NCI-H128 (cell line): ENCODE measurements at regions not wholly inside any gene's neighbourhood (a gene's known extent, or its start where the extent isn't known, plus 50 kb on each side); places are given as distances from the start of the nearest gene placed in this dataset.
"Not testable (repeated sequence)": the region's sequence is repeated elsewhere in the genome, so short reads cannot be mapped to it uniquely, and the experiment has no call there.

Source experiments
- DNase-seq: peaks from one replicate; lab custom pipeline; 2025; ENCODE audit not compliant: unreplicated experiment; lab: John Stamatoyannopoulos, UW

GRCh38 chr5:102154791-102155605, 141.1 kb downstream of the SLCO4C1 start:
- not testable (repeated sequence) for DNase-seq

- DNase-seq = no peak
Measured at GRCh38 chr5:102154291-102154690, 141.8 kb downstream of the SLCO4C1 start.

GRCh38 chr5:102153003-102153759, 142.9 kb downstream of the SLCO4C1 start:
- peak; percentile 2 for DNase-seq

- no peak for DNase-seq
Measured at GRCh38 chr5:102139029-102139428, 157.1 kb downstream of the SLCO4C1 start.

- no peak for DNase-seq
Measured at GRCh38 chr5:102138243-102138653, 157.8 kb downstream of the SLCO4C1 start.

GRCh38 chr5:102130890-102131289, 165.2 kb downstream of the SLCO4C1 start:
- no peak for DNase-seq

- no peak for DNase-seq
Measured at GRCh38 chr5:102130386-102130785, 165.7 kb downstream of the SLCO4C1 start.

- no peak for DNase-seq
Measured at GRCh38 chr5:102119252-102119651, 176.8 kb downstream of the SLCO4C1 start.

GRCh38 chr5:102115736-102116135, 180.3 kb downstream of the SLCO4C1 start:
- DNase-seq = no peak

GRCh38 chr5:102114525-102115069, 181.5 kb downstream of the SLCO4C1 start:
- no peak for DNase-seq

GRCh38 chr5:102107865-102108264, 188.2 kb downstream of the SLCO4C1 start:
- no peak for DNase-seq

GRCh38 chr5:102106599-102106998, 189.5 kb downstream of the SLCO4C1 start:
- no peak for DNase-seq

- no peak for DNase-seq
Measured at GRCh38 chr5:102099766-102100331, 196.2 kb downstream of the SLCO4C1 start.

GRCh38 chr5:102099083-102099482, 197.0 kb downstream of the SLCO4C1 start:
- DNase-seq = not testable (repeated sequence)

- not testable (repeated sequence) for DNase-seq
Measured at GRCh38 chr5:102098606-102099005, 197.5 kb downstream of the SLCO4C1 start.

GRCh38 chr5:102090770-102091169, 205.3 kb downstream of the SLCO4C1 start:
- no peak for DNase-seq

GRCh38 chr5:102089883-102090282, 206.2 kb downstream of the SLCO4C1 start:
- no peak for DNase-seq

GRCh38 chr5:102087906-102088305, 208.2 kb downstream of the SLCO4C1 start:
- DNase-seq = no peak

GRCh38 chr5:102080288-102080687, 215.8 kb downstream of the SLCO4C1 start:
- DNase-seq = no peak

GRCh38 chr5:102077920-102078319, 218.2 kb downstream of the SLCO4C1 start:
- DNase-seq = no peak

GRCh38 chr5:102069974-102070373, 226.1 kb downstream of the SLCO4C1 start:
- no peak for DNase-seq

GRCh38 chr5:102068870-102069269, 227.2 kb downstream of the SLCO4C1 start:
- DNase-seq = no peak
